Kidney capillary endothelial cell (primary cell): ENCODE measurements at regions not wholly inside any gene's neighbourhood (a gene's known extent, or its start where the extent isn't known, plus 50 kb on each side); places are given as distances from the start of the nearest gene placed in this dataset.
A peak's percentile ranks its signal among the peaks of the same experiment; 100 is the strongest.

Experiments
- DNase-seq: peaks from one replicate; pipeline ENCODE4 v3.0.0-alpha.2; 2018; ENCODE audit warnings: low spot score

DNA sequence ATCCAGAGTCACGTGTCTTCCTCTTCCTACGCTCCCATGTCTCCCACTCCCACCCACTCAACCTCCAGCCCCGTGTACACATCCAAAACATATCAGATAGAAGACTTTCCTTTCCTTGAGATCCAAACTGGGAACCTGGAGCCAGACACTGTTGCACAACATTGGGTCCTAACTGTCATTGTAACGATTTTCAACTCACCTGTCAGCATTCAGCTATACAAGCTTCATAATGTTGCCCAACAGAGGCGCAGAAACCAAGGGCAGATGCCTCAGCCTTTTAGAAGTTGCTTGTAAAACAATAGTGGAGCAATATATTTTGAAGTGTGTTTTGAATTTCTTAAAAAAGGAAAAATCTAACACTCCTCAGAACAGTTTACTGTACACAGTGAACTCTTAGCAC, 84.9 kb upstream of the GLIS3 start:
- no peak for DNase-seq

- peak; percentile 40 for DNase-seq
Measured at GRCh38 chr9:4382722-4383317, 83.0 kb upstream of the GLIS3 start.

GRCh38 chr9:4381744-4382143, 81.9 kb upstream of the GLIS3 start:
- DNase-seq, result no peak

DNA sequence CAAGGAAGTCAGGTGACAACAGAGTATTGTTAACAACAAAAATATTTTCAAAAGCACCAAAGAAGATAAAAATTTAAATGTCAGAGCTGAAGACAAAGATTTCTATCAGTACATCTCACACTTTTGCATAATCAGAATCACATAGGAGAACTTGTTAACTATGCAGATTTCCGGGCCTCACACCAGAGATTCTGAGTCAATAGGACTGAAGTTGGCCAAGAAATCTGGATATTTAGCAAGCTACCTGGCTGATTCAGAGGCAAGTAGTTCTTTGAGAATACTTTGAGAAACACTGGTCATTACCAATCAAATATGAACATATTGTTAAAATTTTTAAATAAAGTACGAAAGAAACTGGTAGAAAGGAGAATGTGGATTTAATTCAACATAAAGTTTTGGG, 80.5 kb upstream of the GLIS3 start:
- no peak for DNase-seq

- peak; percentile 60 for DNase-seq
Measured at GRCh38 chr9:4375424-4376200, 75.7 kb upstream of the GLIS3 start.

GRCh38 chr9:4371108-4371507, 71.2 kb upstream of the GLIS3 start:
- peak; percentile 93 for DNase-seq

GRCh38 chr9:4370501-4370900, 70.6 kb upstream of the GLIS3 start:
- no peak for DNase-seq

GRCh38 chr9:4366591-4367330, 66.9 kb upstream of the GLIS3 start:
- DNase-seq, result peak; percentile 60

- no peak for DNase-seq
Measured at GRCh38 chr9:4365055-4365454, 65.2 kb upstream of the GLIS3 start.

- no peak for DNase-seq
Measured at GRCh38 chr9:4362281-4362680, 62.4 kb upstream of the GLIS3 start.

GRCh38 chr9:4359016-4359415, 59.1 kb upstream of the GLIS3 start:
- DNase-seq, result no peak

DNA sequence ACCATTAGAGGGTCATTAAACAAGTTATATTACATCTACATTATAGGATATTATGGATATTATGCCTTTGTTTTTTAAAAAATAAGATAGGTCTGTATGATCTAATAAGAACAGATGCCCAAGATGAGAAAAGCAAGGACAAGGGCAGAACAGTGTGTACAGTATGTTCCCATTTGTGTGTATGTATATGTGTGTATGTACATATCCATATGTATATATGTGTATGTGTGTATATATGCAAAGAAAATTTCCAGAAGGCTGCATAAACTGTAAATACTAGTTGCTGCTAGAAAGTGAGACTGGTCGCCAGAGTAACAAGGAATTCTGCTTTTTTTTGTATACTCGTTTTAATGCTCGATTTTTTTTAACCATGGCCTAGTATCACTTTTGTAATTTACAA, 58.1 kb upstream of the GLIS3 start:
- DNase-seq, result no peak

GRCh38 chr9:4356306-4356705, 56.4 kb upstream of the GLIS3 start:
- no peak for DNase-seq

DNA sequence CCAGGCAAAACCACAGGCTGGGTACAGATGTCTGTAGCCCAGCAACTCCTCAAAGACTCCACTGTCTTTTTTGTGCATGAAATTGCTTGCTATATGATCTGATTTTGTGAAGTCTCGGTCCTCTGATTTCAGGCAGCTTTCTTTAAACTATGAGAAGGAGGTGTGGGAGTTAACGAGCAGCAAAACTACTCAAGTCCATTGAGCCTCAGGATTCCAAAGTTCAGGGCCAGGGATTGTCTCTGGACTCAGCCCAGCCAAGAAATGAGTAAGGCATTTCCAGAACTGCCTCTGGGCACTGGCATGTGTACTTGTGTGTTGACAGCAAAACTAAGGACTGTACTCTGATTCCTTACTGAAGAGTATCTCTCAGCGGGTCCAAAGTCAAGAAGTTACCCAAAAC, 53.4 kb upstream of the GLIS3 start:
- DNase-seq, result no peak

- no peak for DNase-seq
Measured at GRCh38 chr9:4349816-4350418, 50.0 kb upstream of the GLIS3 start.
